ENCODE measurements at regions not wholly inside any gene's neighbourhood (a gene's known extent, or its start where the extent isn't known, plus 50 kb on each side); places are given as distances from the start of the nearest gene placed in this dataset.

DNA sequence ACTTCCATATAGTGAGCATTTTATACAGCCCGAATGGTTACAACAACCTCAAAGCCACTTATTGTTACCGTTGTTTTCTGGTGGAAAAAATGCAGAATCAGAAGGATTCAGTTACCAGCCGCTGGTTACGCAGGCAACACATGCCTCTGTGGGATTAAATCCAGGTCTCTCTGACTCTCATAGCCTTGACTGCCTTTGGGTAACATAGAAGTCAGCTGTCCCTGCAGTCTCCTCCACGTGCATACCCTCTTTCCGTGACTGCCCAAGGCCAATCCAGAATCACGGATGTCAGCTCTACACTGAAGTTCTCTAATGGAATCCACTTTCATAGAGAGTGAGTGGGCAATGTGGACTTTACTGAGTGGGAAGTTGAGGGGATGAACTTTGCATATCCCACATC is 189.5 kb upstream of the DNAJC19 start:
- TF ChIP-seq POLR2AphosphoS5 (IDR thresholded peaks at IDR 0.05; ENCODE audit: low read depth, low read length) (no peak), SIN3A (IDR thresholded peaks at IDR 0.05; ENCODE audit: borderline replicate concordance, insufficient read depth, low read length) (no peak)

Measured in PFSK-1 (cell line).